GM13977 (cell line): ENCODE measurements at regions not wholly inside any gene's neighbourhood (a gene's known extent, or its start where the extent isn't known, plus 50 kb on each side); places are given as distances from the start of the nearest gene placed in this dataset.
"Not testable (repeated sequence)": the region's sequence is repeated elsewhere in the genome, so short reads cannot be mapped to it uniquely, and the experiment has no call there.

Experiments
- DNase-seq: peaks from one replicate; pipeline ENCODE4 v3.0.0; 2012; ENCODE audit warnings: low spot score
- CTCF ChIP-seq: IDR thresholded peaks from 2 replicates; pipeline ENCODE4 v1.5.1; 2012; ENCODE audit warnings: mild to moderate bottlenecking, control low read depth; ENCODE audit not compliant: insufficient read depth; ENCODE audit errors: extremely low read depth, missing control alignments
- in situ Hi-C: fragments of 300-500 bp; cut with MboI; formaldehyde crosslinking; loops from one replicate; pipeline ENCODE4 v1.12.0; 2022; ENCODE audit warnings: low sequenced_read_pairs, low pct_unique_long_range_greater_than_20kb, mixed read lengths, inconsistent platforms; ENCODE audit not compliant: unreplicated experiment

- TF ChIP-seq CTCF = no peak
- DNase-seq = no peak
- in situ Hi-C loops = no loop called here
These were observed 804.6 kb downstream of the EPHA3 start for GRCh38 chr3:89912031-89912430.

GRCh38 chr3:89923921-89924610 lies 816.6 kb downstream of the EPHA3 start:
- in situ Hi-C loops = no loop called here
- no peak for TF ChIP-seq CTCF
- no peak for DNase-seq

- in situ Hi-C loops = no loop called here
- DNase-seq = no peak
- no peak for TF ChIP-seq CTCF
These were observed 818.6 kb downstream of the EPHA3 start for GRCh38 chr3:89925976-89926375.

- TF ChIP-seq CTCF = no peak
- DNase-seq = no peak
- in situ Hi-C loops = no loop called here
These were observed 825.5 kb downstream of the EPHA3 start for GRCh38 chr3:89932882-89933281.

- in situ Hi-C loops, DNase-seq: not testable (repeated sequence)
These were observed 837.0 kb downstream of the EPHA3 start for GRCh38 chr3:89944461-89944860.

- DNase-seq = no peak
- no peak for TF ChIP-seq CTCF
- in situ Hi-C loops = no loop called here
These were observed 839.5 kb downstream of the EPHA3 start for GRCh38 chr3:89946884-89947283.

- TF ChIP-seq CTCF = no peak
- in situ Hi-C loops = no loop called here
- no peak for DNase-seq
These were observed 840.0 kb downstream of the EPHA3 start for GRCh38 chr3:89947337-89947954.
